HG02610 (cell line): ENCODE measurements at regions not wholly inside any gene's neighbourhood (a gene's known extent, or its start where the extent isn't known, plus 50 kb on each side); places are given as distances from the start of the nearest gene placed in this dataset.

Source experiments
- ATAC-seq: cut with Tn5 transposase; IDR thresholded peaks from one replicate; pipeline ENCODE4 v1.9.1; 2021; ENCODE audit warnings: mild to moderate bottlenecking, moderate library complexity; ENCODE audit not compliant: unreplicated experiment

DNA sequence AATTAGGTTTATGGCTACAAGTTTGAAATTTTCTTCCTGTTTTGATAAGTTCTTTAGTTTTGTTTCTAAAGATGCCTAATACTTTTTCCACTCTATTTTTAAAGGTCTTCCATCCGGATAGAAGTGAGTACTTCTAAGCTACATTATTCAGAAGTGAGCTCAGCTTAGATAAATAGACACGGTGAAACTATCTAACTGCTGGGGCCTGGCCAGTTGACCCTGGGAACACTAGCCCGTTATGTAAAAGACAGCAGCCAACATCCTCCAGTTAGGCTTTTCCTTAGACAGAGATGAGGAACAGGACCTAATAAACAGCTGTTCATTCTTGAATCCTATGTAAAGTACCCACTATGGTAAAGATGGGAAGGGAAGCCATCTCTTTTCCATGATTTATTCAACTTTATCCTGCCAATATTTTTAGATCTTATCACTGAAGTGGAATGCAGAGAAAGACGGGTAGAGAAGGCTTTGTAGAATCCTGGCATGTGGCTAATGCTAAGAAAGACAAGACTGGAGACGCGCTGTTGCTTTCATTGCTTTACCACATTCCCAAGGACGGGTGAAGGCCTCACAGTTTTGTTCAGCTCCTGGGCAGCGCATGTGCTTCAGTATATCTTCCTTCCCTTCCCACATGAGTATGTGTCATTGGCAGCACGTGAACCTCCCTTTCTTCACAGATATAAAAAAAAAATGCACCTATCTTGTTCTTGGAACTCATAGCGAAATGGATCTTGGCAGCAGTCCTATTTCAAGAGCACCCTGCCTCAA is 340.0 kb upstream of the MEOX2 start:
- no peak for ATAC-seq

DNA sequence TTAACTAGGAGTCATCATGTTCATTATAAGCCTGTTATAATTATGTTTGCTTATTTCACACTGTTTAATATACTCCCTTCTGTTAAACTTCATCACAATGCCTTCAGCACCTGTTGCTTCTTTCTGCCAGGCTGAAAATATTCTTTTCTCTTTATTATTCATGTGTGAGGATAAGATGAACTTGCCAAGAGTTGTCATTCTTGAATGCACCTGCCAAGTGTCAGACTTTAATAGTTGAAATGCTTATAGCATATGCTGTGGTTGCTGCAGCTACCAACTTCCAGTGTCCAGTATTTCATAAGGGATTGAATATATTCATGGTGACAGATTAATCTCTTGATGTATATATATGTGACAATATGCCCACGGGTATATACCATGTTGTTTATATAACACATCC is 339.2 kb upstream of the MEOX2 start:
- ATAC-seq: no peak

DNA sequence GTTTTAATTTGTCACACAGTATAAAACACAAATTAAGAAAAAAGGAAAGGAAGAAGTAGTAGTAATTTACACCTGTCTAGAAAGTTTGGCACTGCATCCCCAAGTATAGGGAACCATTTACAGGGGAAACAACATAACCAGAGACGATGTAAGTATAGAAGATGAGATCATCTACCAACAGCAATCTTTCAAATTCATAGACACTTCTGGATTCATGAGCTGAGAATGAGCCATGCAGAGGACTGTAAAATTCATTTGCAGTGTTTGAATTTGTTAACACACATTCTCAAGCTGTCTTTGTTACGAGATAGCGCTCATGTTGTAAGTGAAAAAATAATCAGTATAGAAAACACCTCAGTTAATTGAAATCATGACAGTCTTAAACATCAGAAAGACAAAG is 337.0 kb upstream of the MEOX2 start:
- ATAC-seq: no peak

DNA sequence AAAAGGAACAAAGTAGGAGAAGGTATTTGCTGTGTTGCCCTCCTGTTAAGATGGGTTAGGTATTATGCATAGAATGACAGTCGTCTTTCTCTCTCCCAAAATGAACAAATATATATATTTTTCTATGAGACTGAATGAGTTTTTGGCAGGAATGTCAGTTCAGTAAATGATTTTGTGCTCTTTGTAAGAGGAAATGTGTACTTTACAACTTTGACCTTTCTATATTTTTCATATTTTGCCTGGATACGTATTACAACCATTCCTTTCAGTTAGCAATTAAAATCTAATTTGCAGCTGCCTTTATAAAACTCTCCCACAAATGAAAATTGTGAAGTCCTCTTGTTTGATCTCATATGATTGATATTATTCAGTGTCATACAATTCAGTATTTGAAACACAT is 336.6 kb upstream of the MEOX2 start:
- ATAC-seq: no peak

DNA sequence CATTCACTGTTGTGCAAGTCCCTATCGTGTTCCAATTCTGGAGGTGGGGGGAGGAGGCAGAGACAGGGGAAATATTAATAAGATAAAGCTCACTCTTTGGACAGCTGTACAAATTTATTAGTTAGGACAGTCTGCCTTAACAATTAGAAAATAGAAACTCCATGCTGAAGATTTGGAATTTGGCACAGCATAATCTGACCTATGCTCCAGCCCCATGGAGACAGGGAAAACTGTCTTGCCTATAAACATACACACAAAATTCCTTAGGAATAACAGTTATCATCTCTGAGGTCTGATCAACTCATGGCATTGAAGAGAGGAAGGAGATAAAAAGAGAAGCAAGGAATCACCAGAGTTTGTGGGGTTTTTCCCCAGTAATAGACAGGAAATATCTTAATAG is 335.4 kb upstream of the MEOX2 start:
- ATAC-seq: no peak

DNA sequence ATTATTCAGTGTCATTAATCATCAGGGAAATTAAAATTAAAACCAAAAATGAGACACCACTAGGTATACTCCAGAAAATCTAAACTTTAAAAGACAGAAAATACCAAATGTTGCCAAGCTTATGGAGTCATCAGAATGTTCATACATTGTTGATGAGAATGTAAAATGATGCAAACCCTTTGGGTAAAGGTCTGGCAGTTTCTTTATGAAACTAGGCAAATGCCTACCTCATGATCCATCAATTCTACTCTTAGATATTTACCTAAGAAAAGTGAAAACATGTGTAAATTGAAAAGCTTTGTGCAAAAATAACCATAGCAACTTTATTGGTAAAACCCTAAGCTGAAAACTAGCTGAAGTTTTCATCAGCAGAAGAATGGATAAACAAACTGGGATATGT is 329.5 kb upstream of the MEOX2 start:
- no peak for ATAC-seq

DNA sequence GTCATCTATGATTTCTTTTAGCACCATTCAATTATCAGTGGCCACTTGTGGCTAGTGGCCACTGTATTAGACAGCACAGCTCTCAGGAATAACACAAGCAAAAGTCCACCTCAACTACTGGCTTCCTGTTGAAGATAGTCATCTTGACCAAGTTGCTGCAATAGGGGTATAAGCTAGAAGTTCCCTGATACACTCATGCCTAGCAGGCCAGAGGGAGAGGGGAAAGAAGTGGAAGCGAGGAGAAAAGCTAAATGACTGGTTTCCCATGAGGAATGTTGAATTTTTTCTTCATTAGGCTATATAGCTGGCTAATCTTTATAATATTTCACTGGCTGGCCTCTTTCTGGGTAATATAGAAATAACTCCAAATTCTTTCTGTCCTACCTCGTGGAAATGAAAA is 327.5 kb upstream of the MEOX2 start:
- no peak for ATAC-seq

DNA sequence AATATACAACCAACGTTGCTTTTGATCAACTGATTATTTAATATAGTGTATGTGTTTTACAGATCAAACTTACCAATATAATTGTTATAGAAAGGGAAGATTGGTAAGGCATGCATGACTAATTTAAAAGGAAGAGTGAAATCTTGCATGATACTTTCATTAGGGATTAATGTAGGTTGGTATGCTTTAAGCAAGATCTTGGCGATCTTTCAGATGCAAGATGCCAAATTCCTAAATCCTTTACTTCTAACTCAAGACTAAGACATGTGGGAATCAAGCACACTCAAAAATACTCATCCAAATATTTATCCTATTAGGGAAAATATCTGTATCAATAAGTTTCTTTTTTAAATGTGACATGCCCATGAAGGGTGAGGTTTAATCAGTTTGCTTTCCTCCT is 321.4 kb upstream of the MEOX2 start:
- ATAC-seq: no peak

DNA sequence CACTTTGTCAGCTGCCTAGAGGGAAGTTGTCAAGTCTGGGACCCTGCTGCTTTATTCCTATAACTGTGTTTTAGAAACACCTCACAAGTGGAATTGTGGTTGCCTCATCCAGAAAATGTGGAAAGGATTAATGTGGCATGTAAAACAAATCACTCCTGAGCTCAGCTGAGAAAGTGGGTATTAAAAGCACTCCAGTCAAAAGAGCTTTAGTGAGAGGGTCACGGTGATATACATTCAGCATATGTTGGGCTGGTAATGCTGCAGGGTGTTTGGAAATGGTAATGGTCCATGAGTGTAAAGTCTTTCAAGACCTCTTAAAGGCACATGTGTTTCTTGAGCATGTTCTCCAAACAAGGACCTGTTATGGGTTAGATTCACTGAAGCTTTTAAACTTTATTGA is 318.2 kb upstream of the MEOX2 start:
- ATAC-seq: no peak

DNA sequence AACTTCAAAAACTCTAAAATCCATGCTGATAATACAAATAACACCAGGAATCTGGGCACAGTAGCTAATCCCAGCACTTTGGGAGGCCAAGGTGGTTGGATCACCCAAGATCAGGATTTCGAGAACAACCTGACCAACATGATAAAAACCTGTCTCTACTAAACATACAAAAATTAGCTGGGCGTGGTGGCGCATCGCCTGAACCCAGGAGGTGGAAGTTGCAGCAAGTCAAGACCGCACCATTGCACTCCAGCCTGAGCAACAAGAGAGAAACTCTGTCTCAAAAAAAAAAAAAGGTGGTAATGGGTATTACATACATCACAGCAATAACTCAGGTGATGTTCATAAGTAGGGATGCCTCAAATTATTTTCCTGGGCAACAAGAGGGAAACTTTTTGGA is 315.0 kb upstream of the MEOX2 start:
- no peak for ATAC-seq

DNA sequence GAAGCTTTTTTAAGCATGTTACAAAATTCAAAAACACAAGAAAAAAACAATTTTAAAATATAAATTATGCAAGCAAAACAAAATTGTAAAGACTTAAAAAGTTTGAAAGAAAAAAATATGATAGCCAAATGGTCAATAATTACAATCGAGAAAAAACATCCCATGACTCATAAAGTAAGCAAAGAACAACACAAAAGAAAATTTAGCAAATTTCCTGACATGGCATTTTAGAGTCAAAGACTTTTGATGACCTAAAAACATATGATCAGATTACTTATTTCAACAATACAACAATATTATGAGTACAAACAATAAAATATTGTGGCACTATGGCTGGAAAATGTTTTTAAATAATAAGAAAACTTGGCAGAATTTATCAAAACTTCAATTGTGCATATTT is 312.1 kb upstream of the MEOX2 start:
- ATAC-seq: no peak

DNA sequence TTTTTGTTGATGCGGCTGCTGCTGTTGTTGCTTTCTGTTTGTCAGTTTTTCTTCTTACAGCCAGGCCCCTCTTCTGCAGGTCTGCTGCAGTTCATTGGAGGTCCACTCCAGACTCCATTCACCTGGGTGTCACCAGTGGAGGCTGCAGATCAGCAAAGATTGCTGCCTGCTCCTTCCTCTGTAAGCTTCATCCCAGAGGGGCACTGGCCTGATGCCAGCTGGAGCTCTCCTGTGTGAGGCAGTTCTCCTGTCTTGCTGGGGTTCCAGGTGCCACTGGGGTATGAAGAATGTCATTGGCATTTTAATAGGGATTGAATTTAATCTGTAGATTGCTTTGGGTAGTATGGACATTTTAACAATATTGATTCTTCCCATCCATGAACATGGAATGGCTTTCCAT is 308.5 kb upstream of the MEOX2 start:
- no peak for ATAC-seq

DNA sequence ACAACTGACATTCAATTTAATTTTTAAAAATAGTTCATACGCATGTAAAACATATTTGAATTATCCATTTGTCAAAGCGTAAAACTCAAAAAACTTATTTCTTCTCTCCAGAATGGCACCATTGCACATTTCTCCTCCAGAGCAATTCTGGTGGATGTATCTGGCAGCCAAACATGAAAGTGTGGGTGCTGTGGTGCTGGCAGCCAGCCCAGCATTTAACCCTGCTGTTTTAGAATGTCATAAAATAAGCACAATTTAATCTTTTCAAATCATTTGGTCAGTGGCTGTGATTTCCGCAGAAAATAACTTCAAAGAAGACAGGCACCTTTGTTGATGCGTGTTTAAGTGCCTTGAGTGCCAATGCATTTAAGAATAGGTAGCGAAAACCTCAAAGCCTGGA is 302.7 kb upstream of the MEOX2 start:
- no peak for ATAC-seq

DNA sequence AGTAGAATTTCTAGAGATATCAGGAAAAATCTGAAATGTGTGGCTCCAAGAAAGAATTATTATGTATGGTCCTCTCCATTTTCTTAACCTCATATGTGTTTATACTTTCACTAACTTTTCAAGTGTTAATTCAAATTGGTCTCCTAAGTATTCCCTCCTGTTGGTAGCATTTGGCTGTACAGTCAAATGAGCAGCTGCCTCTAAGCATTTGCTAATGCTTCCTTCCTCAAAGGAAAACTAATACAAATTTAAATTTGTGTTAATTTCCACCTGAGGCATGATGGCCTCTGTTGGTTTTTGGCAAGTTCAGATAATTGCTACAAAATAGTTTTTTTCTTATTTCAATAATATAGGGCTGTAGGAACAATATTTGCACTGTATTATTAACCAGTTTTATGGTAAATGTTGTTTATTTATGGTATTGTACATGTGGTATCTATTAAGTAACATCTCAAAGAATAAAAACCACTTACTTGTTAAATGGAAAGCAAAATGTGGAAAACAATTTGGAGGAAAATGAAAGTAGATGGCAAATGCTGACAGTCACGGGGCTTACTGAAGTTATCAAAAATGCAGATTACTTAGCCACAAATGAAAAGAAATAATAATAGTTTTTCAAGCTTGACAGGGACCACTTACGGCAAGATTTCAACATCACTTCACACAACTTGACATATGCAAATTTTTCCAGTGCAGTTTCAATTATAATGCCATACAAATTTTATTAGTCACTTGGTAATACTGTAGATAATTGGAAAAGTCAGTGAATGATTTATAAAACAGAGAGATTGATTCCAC is 299.3 kb upstream of the MEOX2 start:
- no peak for ATAC-seq

DNA sequence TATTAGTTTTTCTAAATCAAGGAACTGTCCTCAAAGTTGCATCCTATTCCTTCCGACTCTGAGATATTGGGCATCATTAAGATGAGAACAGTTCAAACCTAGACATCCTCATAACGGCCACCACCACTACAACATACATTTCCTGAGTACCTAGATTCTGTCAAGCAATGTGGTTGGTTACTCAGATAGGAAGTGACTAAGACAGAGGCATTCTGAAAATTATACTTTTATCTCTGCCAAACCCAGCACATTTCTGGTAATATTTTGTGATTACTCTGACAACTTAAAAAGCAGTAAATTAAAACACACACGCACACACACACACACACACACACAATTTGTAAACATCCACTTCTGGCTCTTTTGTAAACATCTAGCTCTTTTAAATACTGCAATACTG is 291.2 kb upstream of the MEOX2 start:
- no peak for ATAC-seq

DNA sequence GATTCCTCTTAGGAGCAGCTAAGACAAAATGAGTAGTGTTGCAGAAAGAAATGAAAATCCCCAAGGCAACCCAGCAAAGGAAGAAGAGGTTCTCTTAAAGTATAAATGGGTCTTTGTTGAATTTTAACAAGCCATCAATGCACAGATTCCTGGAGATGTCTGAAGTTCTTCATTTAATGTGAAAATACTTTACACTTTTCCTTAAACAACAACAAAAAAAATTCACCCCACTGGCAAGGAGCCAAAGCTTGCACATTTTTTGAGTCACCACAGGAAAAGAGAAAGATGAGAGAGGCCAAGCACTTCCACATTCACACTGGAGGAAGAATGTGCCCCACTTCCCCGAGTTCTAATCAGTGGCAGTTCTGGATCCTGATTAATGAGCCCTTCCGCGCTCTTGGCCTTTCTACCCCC is 286.4 kb upstream of the MEOX2 start:
- no peak for ATAC-seq

DNA sequence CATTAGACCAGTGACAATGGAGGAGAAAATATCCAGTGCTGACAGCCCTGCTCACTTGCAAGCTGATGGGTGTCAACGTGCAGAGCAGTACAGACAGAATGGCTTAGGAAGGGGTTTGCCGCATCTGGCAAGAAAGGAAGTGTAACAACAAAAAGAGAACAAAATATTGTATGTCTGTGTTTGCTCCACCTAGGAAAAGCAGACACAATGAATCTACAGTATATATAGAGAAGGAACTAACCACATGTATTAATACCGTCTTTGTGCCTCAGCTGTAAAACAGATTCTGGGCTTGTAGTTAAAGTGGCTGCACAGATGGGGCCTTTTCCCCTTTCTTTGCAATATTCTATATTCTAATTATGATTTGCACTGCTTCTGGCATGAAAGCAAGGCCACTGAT is 281.1 kb upstream of the MEOX2 start:
- ATAC-seq: no peak

DNA sequence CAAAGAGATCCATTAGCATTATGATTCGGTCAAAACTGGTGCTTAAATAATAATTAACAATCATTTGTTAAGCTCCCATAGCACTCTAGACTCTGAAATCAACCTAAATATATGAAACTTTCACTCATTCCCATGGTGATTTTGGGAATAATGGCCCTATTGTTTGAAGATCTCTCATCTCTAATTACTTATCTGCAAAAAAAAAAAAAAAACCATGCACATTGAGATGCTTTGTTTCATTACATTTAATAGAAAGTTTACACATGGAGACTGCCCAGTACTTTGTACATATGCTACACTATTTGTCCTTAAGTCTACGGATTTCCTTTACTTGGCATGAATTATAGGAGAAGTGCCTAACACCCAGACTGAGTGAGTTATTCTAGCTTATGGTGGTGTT is 280.6 kb upstream of the MEOX2 start:
- no peak for ATAC-seq

DNA sequence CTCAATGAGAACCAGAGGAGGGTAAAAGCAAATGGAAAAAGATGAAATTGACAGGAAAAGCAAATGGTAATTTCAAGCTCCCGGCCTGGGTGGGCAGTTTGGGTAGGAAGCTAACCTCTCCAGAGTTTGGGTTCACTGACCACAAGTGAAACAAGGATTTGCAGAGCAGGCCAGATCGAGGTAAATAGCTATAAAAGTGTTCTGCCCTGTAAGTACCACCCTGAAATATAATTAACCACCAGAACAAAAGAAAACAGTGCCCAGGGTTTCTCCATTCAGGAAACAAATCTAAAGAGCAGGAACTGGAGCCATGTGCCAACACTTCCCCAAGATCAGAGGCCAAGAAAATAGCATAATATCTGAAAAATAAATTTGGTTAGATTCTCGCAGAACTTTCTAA is 276.7 kb upstream of the MEOX2 start:
- ATAC-seq: no peak

DNA sequence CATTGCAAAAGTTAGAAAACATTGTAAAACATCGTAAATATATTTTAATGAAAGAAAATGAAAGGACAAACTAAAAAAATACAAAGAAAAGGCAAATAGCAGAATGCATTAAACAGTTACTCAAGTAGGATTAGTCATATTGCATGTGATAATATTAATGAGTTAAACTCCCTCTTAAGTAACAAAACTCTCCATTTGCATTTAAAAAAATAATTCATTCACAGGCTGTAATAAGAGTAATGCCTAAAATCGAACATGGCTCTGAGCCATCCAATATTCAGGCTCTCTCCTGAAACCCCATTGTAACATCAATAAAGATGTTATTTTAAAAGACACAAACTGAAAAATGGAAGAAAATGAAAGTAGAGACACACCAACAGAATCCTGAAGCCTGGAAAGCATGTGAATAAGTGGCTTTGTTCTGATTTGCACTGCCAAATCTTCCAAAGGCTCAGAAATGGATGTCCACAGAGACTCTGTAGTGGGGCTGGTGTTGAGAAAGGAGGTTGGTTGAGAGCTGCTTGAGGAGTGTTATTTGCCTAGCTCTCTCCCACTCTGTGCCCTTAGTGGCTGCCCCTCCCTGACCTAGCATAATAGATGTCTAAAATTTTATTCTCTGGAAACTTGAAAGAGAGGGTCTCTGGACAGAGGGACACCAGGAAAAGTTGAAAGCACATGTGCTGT is 268.3 kb upstream of the MEOX2 start:
- no peak for ATAC-seq

DNA sequence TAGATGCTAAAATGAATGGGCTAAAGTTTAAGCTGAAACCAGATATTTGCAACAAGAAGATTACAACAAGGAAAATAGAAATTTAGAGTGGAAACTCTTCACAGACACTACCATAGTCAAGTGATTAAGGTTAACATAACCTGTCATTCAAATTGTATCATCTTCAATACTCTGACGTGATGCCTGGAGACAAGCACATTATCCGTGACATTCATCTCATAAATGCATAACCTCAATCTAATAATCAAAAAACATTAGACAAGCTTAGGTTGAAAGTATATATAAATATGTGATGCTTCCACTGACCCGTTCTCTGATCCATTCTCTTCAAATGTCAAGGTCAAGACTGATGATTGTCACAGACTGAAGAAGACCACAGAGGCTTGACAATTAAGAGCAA is 263.8 kb upstream of the MEOX2 start:
- ATAC-seq: no peak

DNA sequence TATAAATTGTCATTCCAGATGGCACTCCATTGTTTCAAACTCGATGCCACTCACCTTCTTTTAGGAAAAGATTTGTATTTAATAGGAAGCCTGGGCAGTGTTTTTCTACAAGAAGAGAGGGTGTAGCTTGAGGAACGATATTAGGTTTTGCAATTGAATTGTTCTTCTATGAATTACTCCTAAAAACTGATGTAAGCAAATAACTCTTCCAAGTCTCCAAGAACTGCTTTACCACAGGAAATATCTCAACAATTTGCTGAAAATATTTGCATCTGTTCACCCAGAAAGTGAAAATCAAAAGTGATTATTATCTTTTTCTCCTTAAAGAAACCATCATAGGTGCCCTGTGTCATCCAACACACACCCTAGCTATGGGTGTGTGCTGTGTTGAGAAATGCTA is 261.3 kb upstream of the MEOX2 start:
- no peak for ATAC-seq
